H1 (cell line): ENCODE measurements at regions not wholly inside any gene's neighbourhood (a gene's known extent, or its start where the extent isn't known, plus 50 kb on each side); places are given as distances from the start of the nearest gene placed in this dataset.

ENCODE experiments used
- BACH1 ChIP-seq: IDR thresholded peaks from 2 replicates; pipeline ENCODE4 v1.6.1; 2012; ENCODE audit warnings: low read length, improper control_type of control experiment
- TF ChIP-seq, protein P1 (sequence below): fragments of 300-600 bp; sonication (generic); IDR thresholded peaks from 2 replicates; pipeline ENCODE4 v1.7.1; 2012; ENCODE audit warnings: low read length, moderate library complexity, mild to moderate bottlenecking, inconsistent platforms; ENCODE audit not compliant: insufficient replicate concordance

GRCh38 chr4:20574986-20575385 is 125.3 kb upstream of the PACRGL start (continued):
- TF ChIP-seq, protein P1, sequence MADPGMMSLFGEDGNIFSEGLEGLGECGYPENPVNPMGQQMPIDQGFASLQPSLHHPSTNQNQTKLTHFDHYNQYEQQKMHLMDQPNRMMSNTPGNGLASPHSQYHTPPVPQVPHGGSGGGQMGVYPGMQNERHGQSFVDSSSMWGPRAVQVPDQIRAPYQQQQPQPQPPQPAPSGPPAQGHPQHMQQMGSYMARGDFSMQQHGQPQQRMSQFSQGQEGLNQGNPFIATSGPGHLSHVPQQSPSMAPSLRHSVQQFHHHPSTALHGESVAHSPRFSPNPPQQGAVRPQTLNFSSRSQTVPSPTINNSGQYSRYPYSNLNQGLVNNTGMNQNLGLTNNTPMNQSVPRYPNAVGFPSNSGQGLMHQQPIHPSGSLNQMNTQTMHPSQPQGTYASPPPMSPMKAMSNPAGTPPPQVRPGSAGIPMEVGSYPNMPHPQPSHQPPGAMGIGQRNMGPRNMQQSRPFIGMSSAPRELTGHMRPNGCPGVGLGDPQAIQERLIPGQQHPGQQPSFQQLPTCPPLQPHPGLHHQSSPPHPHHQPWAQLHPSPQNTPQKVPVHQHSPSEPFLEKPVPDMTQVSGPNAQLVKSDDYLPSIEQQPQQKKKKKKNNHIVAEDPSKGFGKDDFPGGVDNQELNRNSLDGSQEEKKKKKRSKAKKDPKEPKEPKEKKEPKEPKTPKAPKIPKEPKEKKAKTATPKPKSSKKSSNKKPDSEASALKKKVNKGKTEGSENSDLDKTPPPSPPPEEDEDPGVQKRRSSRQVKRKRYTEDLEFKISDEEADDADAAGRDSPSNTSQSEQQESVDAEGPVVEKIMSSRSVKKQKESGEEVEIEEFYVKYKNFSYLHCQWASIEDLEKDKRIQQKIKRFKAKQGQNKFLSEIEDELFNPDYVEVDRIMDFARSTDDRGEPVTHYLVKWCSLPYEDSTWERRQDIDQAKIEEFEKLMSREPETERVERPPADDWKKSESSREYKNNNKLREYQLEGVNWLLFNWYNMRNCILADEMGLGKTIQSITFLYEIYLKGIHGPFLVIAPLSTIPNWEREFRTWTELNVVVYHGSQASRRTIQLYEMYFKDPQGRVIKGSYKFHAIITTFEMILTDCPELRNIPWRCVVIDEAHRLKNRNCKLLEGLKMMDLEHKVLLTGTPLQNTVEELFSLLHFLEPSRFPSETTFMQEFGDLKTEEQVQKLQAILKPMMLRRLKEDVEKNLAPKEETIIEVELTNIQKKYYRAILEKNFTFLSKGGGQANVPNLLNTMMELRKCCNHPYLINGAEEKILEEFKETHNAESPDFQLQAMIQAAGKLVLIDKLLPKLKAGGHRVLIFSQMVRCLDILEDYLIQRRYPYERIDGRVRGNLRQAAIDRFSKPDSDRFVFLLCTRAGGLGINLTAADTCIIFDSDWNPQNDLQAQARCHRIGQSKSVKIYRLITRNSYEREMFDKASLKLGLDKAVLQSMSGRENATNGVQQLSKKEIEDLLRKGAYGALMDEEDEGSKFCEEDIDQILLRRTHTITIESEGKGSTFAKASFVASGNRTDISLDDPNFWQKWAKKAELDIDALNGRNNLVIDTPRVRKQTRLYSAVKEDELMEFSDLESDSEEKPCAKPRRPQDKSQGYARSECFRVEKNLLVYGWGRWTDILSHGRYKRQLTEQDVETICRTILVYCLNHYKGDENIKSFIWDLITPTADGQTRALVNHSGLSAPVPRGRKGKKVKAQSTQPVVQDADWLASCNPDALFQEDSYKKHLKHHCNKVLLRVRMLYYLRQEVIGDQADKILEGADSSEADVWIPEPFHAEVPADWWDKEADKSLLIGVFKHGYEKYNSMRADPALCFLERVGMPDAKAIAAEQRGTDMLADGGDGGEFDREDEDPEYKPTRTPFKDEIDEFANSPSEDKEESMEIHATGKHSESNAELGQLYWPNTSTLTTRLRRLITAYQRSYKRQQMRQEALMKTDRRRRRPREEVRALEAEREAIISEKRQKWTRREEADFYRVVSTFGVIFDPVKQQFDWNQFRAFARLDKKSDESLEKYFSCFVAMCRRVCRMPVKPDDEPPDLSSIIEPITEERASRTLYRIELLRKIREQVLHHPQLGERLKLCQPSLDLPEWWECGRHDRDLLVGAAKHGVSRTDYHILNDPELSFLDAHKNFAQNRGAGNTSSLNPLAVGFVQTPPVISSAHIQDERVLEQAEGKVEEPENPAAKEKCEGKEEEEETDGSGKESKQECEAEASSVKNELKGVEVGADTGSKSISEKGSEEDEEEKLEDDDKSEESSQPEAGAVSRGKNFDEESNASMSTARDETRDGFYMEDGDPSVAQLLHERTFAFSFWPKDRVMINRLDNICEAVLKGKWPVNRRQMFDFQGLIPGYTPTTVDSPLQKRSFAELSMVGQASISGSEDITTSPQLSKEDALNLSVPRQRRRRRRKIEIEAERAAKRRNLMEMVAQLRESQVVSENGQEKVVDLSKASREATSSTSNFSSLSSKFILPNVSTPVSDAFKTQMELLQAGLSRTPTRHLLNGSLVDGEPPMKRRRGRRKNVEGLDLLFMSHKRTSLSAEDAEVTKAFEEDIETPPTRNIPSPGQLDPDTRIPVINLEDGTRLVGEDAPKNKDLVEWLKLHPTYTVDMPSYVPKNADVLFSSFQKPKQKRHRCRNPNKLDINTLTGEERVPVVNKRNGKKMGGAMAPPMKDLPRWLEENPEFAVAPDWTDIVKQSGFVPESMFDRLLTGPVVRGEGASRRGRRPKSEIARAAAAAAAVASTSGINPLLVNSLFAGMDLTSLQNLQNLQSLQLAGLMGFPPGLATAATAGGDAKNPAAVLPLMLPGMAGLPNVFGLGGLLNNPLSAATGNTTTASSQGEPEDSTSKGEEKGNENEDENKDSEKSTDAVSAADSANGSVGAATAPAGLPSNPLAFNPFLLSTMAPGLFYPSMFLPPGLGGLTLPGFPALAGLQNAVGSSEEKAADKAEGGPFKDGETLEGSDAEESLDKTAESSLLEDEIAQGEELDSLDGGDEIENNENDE, result no peak
- TF ChIP-seq BACH1, result no peak
